Loucy (cell line): ENCODE measurements at regions not wholly inside any gene's neighbourhood (a gene's known extent, or its start where the extent isn't known, plus 50 kb on each side); places are given as distances from the start of the nearest gene placed in this dataset.

Experiments
- EZH2phosphoT487 ChIP-seq: fragments of 200-600 bp; IDR thresholded peaks from 2 replicates; pipeline ENCODE4 v1.6.1; 2018; ENCODE audit warnings: antibody characterized with exemption, mild to moderate bottlenecking, moderate library complexity, borderline replicate concordance
- TF ChIP-seq, protein P1 (sequence below): fragments of 200-600 bp; sonication (generic); conservative IDR thresholded peaks from 2 replicates; pipeline ENCODE4 v1.5.1; 2014; ENCODE audit warnings: mild to moderate bottlenecking, antibody characterized with exemption, low read length

DNA sequence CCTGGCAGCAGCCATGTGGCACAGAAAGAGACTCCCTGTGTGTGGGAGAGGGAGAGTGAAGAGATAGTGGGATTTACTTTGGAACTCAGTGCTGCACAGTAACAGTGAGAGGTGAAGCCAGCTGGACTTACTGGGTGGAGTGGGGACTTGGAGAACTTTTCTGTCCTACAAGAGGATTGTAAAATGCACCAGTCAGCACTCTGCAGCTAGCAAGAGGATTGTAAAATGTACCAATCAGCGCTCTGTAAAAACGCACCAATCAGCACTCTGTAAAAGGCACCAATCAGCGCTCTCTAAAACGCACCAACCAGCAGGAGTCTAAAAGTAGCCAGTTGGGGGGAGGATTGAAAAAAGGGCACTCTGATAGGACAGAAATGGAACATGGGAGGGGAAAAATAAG lies 688.8 kb upstream of the ALCAM start:
- TF ChIP-seq, protein P1, sequence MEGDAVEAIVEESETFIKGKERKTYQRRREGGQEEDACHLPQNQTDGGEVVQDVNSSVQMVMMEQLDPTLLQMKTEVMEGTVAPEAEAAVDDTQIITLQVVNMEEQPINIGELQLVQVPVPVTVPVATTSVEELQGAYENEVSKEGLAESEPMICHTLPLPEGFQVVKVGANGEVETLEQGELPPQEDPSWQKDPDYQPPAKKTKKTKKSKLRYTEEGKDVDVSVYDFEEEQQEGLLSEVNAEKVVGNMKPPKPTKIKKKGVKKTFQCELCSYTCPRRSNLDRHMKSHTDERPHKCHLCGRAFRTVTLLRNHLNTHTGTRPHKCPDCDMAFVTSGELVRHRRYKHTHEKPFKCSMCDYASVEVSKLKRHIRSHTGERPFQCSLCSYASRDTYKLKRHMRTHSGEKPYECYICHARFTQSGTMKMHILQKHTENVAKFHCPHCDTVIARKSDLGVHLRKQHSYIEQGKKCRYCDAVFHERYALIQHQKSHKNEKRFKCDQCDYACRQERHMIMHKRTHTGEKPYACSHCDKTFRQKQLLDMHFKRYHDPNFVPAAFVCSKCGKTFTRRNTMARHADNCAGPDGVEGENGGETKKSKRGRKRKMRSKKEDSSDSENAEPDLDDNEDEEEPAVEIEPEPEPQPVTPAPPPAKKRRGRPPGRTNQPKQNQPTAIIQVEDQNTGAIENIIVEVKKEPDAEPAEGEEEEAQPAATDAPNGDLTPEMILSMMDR, result no peak
- TF ChIP-seq EZH2phosphoT487, result no peak
